HG02885 (cell line): ENCODE measurements at regions not wholly inside any gene's neighbourhood (a gene's known extent, or its start where the extent isn't known, plus 50 kb on each side); places are given as distances from the start of the nearest gene placed in this dataset.
"Not testable (repeated sequence)": the region's sequence is repeated elsewhere in the genome, so short reads cannot be mapped to it uniquely, and the experiment has no call there.

Experiments
- ATAC-seq: cut with Tn5 transposase; IDR thresholded peaks from one replicate; pipeline ENCODE4 v1.9.1; 2021; ENCODE audit warnings: mild to moderate bottlenecking; ENCODE audit not compliant: unreplicated experiment, poor library complexity

DNA sequence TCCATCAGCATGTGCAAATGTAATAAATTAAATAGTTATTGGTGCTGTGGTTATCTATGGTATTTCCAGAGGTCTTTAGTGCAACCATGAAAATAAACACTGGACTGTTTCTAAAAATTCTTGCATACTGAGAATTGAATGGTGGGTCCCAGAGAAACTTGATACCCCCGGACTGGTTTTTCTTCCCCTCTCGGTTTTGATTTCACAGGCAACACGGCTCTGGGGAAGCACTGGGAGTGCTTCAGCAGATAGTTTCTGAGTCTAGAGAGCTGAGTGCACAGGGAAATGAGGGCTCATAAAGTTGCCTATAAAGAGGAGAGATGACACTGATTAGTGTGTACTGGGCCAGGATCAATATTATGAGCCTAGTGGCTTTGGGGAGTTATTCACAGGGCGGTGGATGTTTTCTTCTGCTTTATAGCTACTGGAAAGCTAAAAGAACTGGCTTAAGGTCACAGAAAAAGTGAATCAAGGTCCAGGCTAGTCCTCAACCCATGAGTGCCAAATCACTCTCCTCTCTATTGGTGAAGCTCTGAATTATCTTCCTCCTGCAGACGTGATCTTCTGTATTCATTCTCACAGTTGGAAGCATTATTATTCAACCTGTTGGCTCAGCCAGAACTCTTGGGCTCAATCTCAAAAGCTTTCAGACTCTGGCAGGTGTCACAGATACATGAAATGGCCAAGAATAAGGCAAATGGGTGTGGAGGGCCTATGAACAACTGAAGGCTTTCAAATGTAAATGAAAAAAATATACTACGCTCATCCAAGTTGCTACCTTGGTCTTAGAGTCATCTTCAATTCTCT lies 170.2 kb upstream of the HMHB1 start:
- peak; percentile 85 for ATAC-seq

DNA sequence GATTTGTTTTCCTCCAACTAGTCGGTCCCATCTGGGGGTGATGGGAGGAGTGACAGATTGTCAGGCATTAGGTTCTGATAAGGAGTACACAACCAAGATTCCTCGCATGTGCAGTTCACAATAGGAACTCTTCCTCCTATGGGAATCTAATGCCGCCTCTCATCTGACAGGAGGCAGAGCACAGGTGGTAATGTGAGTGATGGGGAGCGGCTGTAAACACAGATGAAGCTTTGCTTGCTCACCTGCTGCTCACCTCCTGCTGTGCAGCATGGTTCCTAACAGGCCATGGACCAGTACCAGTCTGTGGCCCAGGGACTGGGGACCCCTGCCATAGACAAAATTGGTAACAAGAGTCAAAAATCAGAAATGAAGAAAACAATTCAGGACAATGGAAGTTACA lies 173.3 kb upstream of the HMHB1 start:
- no peak for ATAC-seq

DNA sequence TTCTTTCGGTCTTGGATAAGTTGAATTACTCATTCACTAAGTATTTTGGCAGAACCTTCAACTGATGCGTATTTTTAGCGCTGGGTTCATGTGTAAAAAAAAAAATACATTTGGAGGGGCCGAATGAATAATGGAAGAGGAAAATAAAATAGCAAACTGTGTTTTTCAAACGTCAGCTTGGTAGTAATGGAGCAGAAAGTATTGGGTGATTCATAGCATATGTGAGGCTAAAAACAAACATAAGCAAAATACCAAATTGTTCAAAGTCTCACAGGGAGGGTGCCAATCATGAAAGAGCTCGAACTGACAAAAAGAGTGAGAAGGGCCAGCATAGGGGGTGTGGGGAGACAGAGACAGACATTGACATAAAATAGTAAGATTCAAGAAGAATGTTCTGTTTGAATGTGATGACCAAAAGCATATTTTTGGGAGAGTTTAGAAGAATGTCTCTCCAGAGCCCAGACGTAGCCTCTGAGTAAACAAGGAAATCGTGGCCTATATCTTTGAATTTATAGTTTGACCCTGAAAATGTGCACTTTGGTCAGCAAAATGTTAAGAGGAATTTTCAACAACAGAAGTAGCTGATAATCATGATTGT lies 174.9 kb upstream of the HMHB1 start:
- ATAC-seq: no peak

- no peak for ATAC-seq
Measured at GRCh38 chr5:143635888-143636287, 176.1 kb upstream of the HMHB1 start.

DNA sequence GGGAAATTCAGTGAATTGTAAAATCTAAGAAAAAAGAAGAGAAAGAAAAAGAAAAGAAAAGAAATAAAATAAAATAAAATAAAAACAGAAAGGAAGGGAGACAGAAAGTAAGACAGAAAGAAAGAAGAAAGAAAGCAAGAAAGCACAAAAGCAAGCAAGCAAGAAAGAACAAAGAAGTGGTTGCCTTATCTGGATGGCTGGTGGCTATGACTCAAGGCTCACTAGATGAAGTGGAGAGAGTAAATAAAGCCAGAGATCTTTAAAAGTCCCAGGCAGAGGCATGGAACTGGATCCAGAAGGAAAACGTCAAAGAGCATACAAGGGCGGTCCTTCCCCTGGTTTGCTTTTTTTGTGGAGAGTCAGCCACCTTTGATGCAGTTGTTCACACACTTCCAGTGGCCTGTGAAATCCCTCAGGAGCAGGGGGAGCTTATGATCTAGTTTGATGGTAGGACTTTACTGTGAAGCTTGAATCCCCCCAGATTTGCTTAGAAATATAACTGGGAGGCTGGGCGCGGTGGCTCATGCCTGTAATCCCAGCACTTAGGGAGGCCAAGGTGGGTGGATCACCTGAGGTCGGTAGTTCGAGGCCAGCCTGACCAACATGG lies 176.7 kb upstream of the HMHB1 start:
- no peak for ATAC-seq

DNA sequence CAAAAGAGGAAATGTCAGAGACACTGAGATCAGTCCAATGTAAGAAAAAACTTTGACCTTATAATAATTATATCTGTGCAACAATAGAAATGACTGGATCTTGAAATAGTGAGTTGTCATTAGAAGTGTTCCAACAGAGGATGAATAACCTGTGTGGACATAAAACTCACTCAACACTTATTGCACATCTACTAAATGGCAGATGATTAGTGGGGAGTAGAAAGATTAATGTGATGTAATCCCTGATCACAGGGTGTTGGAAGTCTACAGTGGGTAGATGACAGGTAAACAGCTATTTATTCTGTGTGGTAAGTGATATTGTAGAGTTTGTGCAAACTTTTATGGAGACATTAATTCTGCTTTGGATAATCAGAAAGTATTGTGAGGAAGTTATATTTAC lies 177.3 kb upstream of the HMHB1 start:
- ATAC-seq: no peak

- no peak for ATAC-seq
Measured at GRCh38 chr5:143629871-143630659, 181.9 kb upstream of the HMHB1 start.

DNA sequence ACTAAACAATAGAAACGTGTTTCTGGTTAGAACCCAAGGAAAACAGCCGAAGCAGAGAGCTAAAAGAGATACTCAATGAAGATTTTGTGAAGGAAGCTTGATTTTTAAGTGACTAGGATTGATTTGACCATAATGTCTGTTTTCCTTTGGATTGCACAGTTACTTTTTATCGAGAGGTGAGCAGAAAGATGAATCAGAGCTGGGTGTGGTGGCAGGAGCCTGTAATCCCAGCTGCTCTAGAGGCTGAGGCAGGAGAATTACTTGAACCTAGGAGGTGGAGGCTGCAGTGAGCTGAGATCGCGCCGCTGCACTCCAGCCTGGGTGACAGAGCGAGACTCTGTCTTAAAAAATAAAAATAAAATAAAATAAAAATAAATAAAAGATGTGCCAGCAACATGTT lies 186.9 kb upstream of the HMHB1 start:
- not testable (repeated sequence) for ATAC-seq

- no peak for ATAC-seq
Measured at GRCh38 chr5:143624465-143624864, 187.5 kb upstream of the HMHB1 start.

DNA sequence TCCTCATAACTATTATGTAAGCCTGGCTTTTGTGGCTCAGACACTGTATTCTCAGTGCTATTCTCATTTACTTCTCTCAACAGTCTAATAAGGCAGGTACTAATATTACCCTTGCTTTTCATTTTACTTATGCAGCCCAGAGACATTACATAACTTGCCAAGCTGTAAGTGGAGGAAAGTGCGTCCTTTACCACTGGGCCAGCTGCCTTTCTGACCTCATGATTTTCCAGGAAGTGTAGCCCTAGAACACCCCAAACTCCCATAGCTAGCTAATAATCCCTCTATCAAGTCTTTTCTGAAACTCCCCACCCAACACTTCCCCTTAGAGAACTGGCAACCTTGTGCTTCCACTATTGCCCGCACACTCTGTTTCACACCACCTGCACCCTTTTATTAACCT lies 192.9 kb upstream of the HMHB1 start:
- ATAC-seq: no peak

DNA sequence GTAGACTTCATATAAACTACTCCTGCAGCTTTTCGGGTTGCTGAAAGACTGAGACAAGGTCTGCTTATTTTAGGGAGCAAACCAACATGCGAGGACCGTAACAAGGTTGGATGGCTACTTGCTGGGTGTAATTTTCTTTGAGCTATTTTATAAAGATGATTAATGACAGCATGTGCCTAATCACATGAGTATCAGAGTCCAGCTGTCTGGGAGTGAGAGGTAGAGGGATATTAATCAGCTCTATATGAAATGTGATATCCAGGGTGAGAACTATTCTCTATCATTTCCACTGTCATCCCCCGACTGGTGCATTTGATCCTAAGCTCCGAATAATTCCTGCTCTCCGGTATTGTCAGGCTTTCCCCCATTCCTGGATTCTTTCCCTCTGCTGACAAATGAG lies 193.8 kb upstream of the HMHB1 start:
- no peak for ATAC-seq

DNA sequence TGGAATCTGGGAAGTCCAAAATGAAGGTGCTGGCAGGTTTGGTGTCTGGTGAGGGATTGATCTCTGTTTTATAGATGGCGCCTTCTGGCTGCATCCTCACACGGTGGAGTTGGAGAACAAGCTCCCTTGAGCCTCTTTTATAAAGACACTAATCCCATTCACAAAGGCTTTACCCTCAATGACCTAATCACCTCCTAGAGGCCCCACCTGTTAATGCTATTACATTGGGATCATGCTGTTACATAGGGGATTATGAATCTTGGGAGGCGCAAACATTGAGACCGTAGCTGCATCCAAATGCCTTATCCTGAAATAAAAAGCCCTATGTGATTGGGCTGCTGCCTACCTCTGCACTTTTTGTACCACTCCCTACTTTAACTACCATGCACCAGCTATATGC lies 197.1 kb upstream of the HMHB1 start:
- ATAC-seq: no peak

- peak; percentile 72 for ATAC-seq
Measured at GRCh38 chr5:143613329-143613728, 198.6 kb upstream of the HMHB1 start.

- no peak for ATAC-seq
Measured at GRCh38 chr5:143610946-143611345, 201.0 kb upstream of the HMHB1 start.

GRCh38 chr5:143606043-143606752 lies 202.7 kb upstream of the NR3C1 start:
- ATAC-seq: peak; percentile 88

DNA sequence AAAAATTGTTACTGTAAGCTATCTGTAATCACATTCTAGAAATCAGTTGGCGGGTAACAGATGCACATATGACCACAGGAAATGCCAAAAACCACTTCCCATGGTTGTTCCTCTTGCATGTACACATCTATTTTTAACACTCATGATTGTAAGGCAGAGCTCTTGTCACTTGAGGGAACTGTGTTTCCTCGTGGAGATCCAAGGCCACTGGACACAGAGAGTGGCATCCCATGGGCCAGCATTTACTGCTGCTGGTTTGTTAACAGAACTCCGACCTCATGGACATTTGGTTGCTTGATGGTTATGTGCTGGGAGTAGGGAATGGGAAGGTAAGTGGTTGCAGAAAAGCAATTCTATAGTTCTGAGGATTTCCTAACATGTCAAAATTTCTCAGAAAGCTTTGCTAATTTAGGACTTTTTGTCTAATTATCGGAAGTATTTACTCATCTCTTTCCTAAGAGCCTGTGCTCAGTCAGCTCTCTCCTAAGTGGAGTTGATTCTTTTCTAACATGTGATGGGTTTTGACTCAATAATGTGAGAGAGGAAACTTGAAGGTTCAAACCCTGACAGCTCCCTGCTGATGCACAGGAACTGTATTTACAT lies 202.0 kb upstream of the NR3C1 start:
- ATAC-seq: peak; percentile 68

DNA sequence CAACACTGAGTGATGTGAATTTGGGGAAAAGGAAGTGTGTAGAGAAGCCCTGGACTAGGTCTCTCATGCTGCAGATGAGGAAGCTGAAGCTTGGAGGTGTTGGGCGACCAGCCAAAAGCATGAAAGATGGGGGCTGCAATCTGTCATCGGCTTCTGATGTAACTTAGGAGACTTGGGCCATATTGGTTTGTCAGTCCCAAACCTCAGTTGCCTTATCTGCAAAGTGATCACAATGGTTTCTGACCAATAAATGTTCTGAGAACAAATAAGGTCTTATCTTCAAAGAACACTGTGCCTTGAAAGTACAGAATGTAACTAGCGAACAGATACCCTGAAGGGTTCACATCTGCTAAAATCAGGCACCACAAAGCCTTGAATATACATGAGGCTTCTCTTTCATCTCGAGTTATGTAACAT lies 198.4 kb upstream of the NR3C1 start:
- no peak for ATAC-seq

GRCh38 chr5:143601357-143601756 lies 197.9 kb upstream of the NR3C1 start:
- no peak for ATAC-seq

- ATAC-seq: no peak
Measured at GRCh38 chr5:143600396-143601075, 197.1 kb upstream of the NR3C1 start.
